ENCODE measurements at regions not wholly inside any gene's neighbourhood (a gene's known extent, or its start where the extent isn't known, plus 50 kb on each side); places are given as distances from the start of the nearest gene placed in this dataset.

DNA sequence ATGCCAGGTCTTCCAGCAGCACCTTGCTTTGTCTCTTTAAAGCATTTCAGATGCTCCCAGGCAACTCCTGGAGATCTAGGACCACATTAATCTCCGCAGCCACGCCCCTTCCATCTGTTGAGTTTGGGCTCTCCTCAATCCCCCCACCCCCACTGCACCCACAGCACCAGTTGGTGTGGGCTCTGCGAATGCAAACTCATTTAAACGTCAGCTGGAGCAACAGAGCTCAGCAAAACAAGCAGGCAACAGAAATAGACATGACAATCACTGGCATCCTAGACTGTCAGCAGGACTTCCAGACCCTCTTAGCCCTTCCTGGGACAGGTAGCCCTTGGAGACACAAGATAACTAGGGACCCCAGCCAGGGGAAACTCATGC is 106.9 kb downstream of the LSM3 start:
- TF ChIP-seq, protein P1, sequence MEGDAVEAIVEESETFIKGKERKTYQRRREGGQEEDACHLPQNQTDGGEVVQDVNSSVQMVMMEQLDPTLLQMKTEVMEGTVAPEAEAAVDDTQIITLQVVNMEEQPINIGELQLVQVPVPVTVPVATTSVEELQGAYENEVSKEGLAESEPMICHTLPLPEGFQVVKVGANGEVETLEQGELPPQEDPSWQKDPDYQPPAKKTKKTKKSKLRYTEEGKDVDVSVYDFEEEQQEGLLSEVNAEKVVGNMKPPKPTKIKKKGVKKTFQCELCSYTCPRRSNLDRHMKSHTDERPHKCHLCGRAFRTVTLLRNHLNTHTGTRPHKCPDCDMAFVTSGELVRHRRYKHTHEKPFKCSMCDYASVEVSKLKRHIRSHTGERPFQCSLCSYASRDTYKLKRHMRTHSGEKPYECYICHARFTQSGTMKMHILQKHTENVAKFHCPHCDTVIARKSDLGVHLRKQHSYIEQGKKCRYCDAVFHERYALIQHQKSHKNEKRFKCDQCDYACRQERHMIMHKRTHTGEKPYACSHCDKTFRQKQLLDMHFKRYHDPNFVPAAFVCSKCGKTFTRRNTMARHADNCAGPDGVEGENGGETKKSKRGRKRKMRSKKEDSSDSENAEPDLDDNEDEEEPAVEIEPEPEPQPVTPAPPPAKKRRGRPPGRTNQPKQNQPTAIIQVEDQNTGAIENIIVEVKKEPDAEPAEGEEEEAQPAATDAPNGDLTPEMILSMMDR (IDR thresholded peaks at IDR 0.05): no peak
- TF ChIP-seq EZH2 (IDR thresholded peaks at IDR 0.05) (no peak), EZH2phosphoT487 (IDR thresholded peaks at IDR 0.05) (no peak)
